Smooth muscle cell (in vitro differentiated cells): ENCODE measurements at regions not wholly inside any gene's neighbourhood (a gene's known extent, or its start where the extent isn't known, plus 50 kb on each side); places are given as distances from the start of the nearest gene placed in this dataset.

Source experiments
- DNase-seq: peaks from one replicate; lab custom pipeline; 2025; ENCODE audit not compliant: unreplicated experiment; lab: John Stamatoyannopoulos, UW
- H2AFZ ChIP-seq: fragments of 200-600 bp; sonication (generic); 2 replicates; pipeline ENCODE4 v1.6.0; 2016; ENCODE audit warnings: antibody characterized with exemption, low read depth, mild to moderate bottlenecking
- H3F3A ChIP-seq: fragments of 200-600 bp; sonication (generic); 2 replicates; pipeline ENCODE4 v1.6.0; 2017; ENCODE audit warnings: antibody characterized with exemption, low read depth
- H3K27ac ChIP-seq: fragments of 200-600 bp; sonication (generic); 2 replicates; pipeline ENCODE4 v1.5.1; 2016; ENCODE audit warnings: low read depth, mild to moderate bottlenecking
- H3K27me3 ChIP-seq: fragments of 200-600 bp; sonication (generic); 2 replicates; pipeline ENCODE4 v1.6.1; 2016; ENCODE audit warnings: low read depth, mild to moderate bottlenecking
- H3K36me3 ChIP-seq: fragments of 200-600 bp; sonication (generic); 2 replicates; pipeline ENCODE4 v1.5.1; 2016; ENCODE audit warnings: low read depth
- H3K4me1 ChIP-seq: fragments of 200-600 bp; sonication (generic); 2 replicates; pipeline ENCODE4 v1.5.1; 2016; ENCODE audit warnings: low read depth
- H3K4me2 ChIP-seq: fragments of 200-600 bp; sonication (generic); 2 replicates; pipeline ENCODE4 v1.6.0; 2016; ENCODE audit warnings: mild to moderate bottlenecking
- H3K4me3 ChIP-seq: fragments of 200-600 bp; sonication (generic); 2 replicates; pipeline ENCODE4 v1.5.1; 2016; ENCODE audit warnings: mild to moderate bottlenecking
- H3K79me2 ChIP-seq: fragments of 200-600 bp; sonication (generic); 2 replicates; pipeline ENCODE4 v1.6.0; 2016; ENCODE audit warnings: low read depth, mild to moderate bottlenecking
- H3K9ac ChIP-seq: fragments of 200-600 bp; sonication (generic); 2 replicates; pipeline ENCODE4 v1.6.0; 2016; ENCODE audit warnings: low read depth
- H3K9me3 ChIP-seq: fragments of 200-600 bp; sonication (generic); replicated peaks from 2 replicates; pipeline ENCODE4 v1.5.1; 2016; ENCODE audit warnings: low read depth
- H4K20me1 ChIP-seq: fragments of 200-600 bp; sonication (generic); 2 replicates; pipeline ENCODE4 v1.6.0; 2016; ENCODE audit warnings: low read depth
- WGBS: methylation state at CpG from one replicate; pipeline ENCODE4 v1.1.7; 2016; ENCODE audit warnings: low lambda C conversion rate; 5-methylcytosine and 5-hydroxymethylcytosine counted together
- TF ChIP-seq, protein P1 (sequence below): fragments of 200-600 bp; sonication (generic); IDR thresholded peaks from 2 replicates; pipeline ENCODE4 v1.5.1; 2017; ENCODE audit warnings: borderline replicate concordance, mild to moderate bottlenecking, antibody characterized with exemption; ENCODE audit not compliant: insufficient read depth, poor library complexity, severe bottlenecking

- H3K4me3 ChIP-seq, result no peak overlapping the region
- H4K20me1 ChIP-seq, result no peaks in the 10 kb centered on the region
- no peak overlapping the region for H3K9ac ChIP-seq
- TF ChIP-seq, protein P1, sequence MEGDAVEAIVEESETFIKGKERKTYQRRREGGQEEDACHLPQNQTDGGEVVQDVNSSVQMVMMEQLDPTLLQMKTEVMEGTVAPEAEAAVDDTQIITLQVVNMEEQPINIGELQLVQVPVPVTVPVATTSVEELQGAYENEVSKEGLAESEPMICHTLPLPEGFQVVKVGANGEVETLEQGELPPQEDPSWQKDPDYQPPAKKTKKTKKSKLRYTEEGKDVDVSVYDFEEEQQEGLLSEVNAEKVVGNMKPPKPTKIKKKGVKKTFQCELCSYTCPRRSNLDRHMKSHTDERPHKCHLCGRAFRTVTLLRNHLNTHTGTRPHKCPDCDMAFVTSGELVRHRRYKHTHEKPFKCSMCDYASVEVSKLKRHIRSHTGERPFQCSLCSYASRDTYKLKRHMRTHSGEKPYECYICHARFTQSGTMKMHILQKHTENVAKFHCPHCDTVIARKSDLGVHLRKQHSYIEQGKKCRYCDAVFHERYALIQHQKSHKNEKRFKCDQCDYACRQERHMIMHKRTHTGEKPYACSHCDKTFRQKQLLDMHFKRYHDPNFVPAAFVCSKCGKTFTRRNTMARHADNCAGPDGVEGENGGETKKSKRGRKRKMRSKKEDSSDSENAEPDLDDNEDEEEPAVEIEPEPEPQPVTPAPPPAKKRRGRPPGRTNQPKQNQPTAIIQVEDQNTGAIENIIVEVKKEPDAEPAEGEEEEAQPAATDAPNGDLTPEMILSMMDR, result no peak
- no peaks in the 10 kb centered on the region for H3K27me3 ChIP-seq
- no peak overlapping the region for H3K27ac ChIP-seq
- H3K79me2 ChIP-seq, result no peaks in the 10 kb centered on the region
- no peak for DNase-seq
- H3K4me2 ChIP-seq, result no peak overlapping the region
- peaks cover 2% of the 10 kb centered on the region for H3K9me3 ChIP-seq
- no peak overlapping the region for H2AFZ ChIP-seq
- WGBS, result 94% methylated on average over 2 of the region's 2 CpGs
- H3K36me3 ChIP-seq, result no peaks in the 10 kb centered on the region
- H3F3A ChIP-seq, result no peaks in the 10 kb centered on the region
- H3K4me1 ChIP-seq, result no peaks in the 10 kb centered on the region
Observed at GRCh38 chr9:73889023-73889422, 608.1 kb upstream of the RORB start.

DNA sequence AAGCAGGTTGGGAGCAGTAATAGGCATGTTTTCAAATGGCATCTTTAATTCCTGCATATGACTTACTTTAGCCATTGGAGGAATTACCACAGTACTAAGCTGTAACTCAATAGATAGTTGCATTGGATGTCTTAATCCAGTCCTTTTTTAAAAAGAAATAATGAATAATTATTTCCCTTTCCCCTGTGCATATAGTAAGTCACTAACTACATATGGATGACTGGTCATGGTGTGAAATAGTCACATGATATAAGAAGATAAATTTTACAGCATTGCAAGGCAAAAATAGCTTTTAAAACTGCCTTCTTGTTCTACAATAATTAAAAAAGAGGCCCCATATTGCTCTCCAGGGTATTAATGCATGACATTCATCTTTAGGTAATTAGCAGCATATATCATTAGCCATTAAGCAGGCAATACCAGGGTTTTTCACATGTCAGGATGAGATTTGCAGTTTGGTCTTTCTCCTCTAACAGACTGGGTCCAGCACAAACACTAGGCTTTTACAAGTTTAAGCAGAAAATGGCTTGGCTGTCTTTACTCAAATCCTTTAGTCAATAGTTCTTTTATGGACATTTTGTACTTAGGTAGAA lies 606.4 kb upstream of the RORB start:
- Histone ChIP-seq H3K9me3 (peaks cover 2% of the 10 kb centered on the region), H3K4me2 (no peak overlapping the region), H3K4me1 (no peaks in the 10 kb centered on the region), H4K20me1 (no peaks in the 10 kb centered on the region), H2AFZ (no peak overlapping the region), H3K4me3 (no peak overlapping the region), H3K27me3 (no peaks in the 10 kb centered on the region), H3K36me3 (no peaks in the 10 kb centered on the region), H3K9ac (no peak overlapping the region), H3K27ac (no peak overlapping the region), H3K79me2 (no peaks in the 10 kb centered on the region), H3F3A (no peaks in the 10 kb centered on the region)
- TF ChIP-seq, protein P1, result no peak
- DNase-seq, result no peak

- WGBS, result 91% methylated on average over 3 of the region's 3 CpGs
Observed at GRCh38 chr9:73892335-73892734, 604.8 kb upstream of the RORB start.

GRCh38 chr9:73893230-73893629 lies 603.9 kb upstream of the RORB start:
- Histone ChIP-seq H3K4me2 (no peak overlapping the region), H3K4me3 (no peak overlapping the region), H3K79me2 (no peaks in the 10 kb centered on the region), H3K27ac (no peak overlapping the region), H3K9ac (no peak overlapping the region), H3K9me3 (no peaks in the 10 kb centered on the region), H2AFZ (no peak overlapping the region), H3K4me1 (no peaks in the 10 kb centered on the region), H3K27me3 (no peaks in the 10 kb centered on the region), H3F3A (no peaks in the 10 kb centered on the region), H4K20me1 (no peaks in the 10 kb centered on the region), H3K36me3 (no peaks in the 10 kb centered on the region)
- TF ChIP-seq, protein P1, result no peak
- no peak for DNase-seq

More at GRCh38 chr9:73892335-73892734, 604.8 kb upstream of the RORB start:
- no peak overlapping the region for H3K27ac ChIP-seq
- H3K27me3 ChIP-seq, result no peaks in the 10 kb centered on the region
- no peak overlapping the region for H3K4me2 ChIP-seq
- no peaks in the 10 kb centered on the region for H3K9me3 ChIP-seq
- no peak overlapping the region for H3K9ac ChIP-seq
- TF ChIP-seq, protein P1, result no peak
- H3K79me2 ChIP-seq, result no peaks in the 10 kb centered on the region
- H4K20me1 ChIP-seq, result no peaks in the 10 kb centered on the region
- H3K4me1 ChIP-seq, result no peaks in the 10 kb centered on the region
- no peaks in the 10 kb centered on the region for H3F3A ChIP-seq
- H3K36me3 ChIP-seq, result no peaks in the 10 kb centered on the region
- no peak overlapping the region for H2AFZ ChIP-seq
- DNase-seq, result no peak
- H3K4me3 ChIP-seq, result no peak overlapping the region
